ENCODE measurements at regions not wholly inside any gene's neighbourhood (a gene's known extent, or its start where the extent isn't known, plus 50 kb on each side); places are given as distances from the start of the nearest gene placed in this dataset.
"Not testable (repeated sequence)": the region's sequence is repeated elsewhere in the genome, so short reads cannot be mapped to it uniquely, and the experiment has no call there.

- DNase-seq (ENCODE audit: insufficient read length); FAIRE-seq: not testable (repeated sequence)
These were observed 3966.2 kb upstream of the OR11H1 start for GRCh38 chr22:11561744-11562143.

GRCh38 chr22:11568837-11569563 lies 3959.0 kb upstream of the OR11H1 start:
- FAIRE-seq: not testable (repeated sequence)

GRCh38 chr22:11569564-11569940 lies 3958.4 kb upstream of the OR11H1 start:
- not testable (repeated sequence) for DNase-seq (ENCODE audit: insufficient read length); FAIRE-seq

More at GRCh38 chr22:11568837-11569563, 3959.0 kb upstream of the OR11H1 start:
- DNase-seq (ENCODE audit: insufficient read length): not testable (repeated sequence)

GRCh38 chr22:11573154-11573553 lies 3954.8 kb upstream of the OR11H1 start:
- FAIRE-seq; DNase-seq (ENCODE audit: insufficient read length): not testable (repeated sequence)

GRCh38 chr22:11574231-11574630 lies 3953.8 kb upstream of the OR11H1 start:
- not testable (repeated sequence) for FAIRE-seq

GRCh38 chr22:11574659-11575058 lies 3953.3 kb upstream of the OR11H1 start:
- not testable (repeated sequence) for FAIRE-seq; DNase-seq (ENCODE audit: insufficient read length)

More at GRCh38 chr22:11574231-11574630, 3953.8 kb upstream of the OR11H1 start:
- DNase-seq (ENCODE audit: insufficient read length): not testable (repeated sequence)

- FAIRE-seq; DNase-seq (ENCODE audit: insufficient read length): not testable (repeated sequence)
These were observed 3951.3 kb upstream of the OR11H1 start for GRCh38 chr22:11576740-11577139.

- not testable (repeated sequence) for FAIRE-seq; DNase-seq (ENCODE audit: insufficient read length)
These were observed 3949.9 kb upstream of the OR11H1 start for GRCh38 chr22:11578115-11578514.

GRCh38 chr22:11578551-11578950 lies 3949.4 kb upstream of the OR11H1 start:
- FAIRE-seq; DNase-seq (ENCODE audit: insufficient read length): not testable (repeated sequence)

- DNase-seq (ENCODE audit: insufficient read length); FAIRE-seq: not testable (repeated sequence)
These were observed 3945.9 kb upstream of the OR11H1 start for GRCh38 chr22:11582048-11582447.

GRCh38 chr22:11584231-11584630 lies 3943.8 kb upstream of the OR11H1 start:
- not testable (repeated sequence) for DNase-seq (ENCODE audit: insufficient read length)

GRCh38 chr22:11594552-11594951 lies 3933.4 kb upstream of the OR11H1 start:
- FAIRE-seq; DNase-seq (ENCODE audit: insufficient read length): not testable (repeated sequence)

More at GRCh38 chr22:11584231-11584630, 3943.8 kb upstream of the OR11H1 start:
- FAIRE-seq: not testable (repeated sequence)

GRCh38 chr22:11597666-11598358 lies 3930.2 kb upstream of the OR11H1 start:
- not testable (repeated sequence) for FAIRE-seq; DNase-seq (ENCODE audit: insufficient read length)

- no peak for FAIRE-seq
- TF ChIP-seq POLR2AphosphoS5 (IDR thresholded peaks at IDR 0.05; ENCODE audit: low read depth, low read length) (no peak), POLR2A (IDR thresholded peaks at IDR 0.05; ENCODE audit: low read depth, low read length) (no peak), TAF1 (IDR thresholded peaks at IDR 0.05; ENCODE audit: borderline replicate concordance, low read depth, low read length) (no peak)
- DNase-seq (ENCODE audit: insufficient read length): no peak
These were observed 3929.2 kb upstream of the OR11H1 start for GRCh38 chr22:11598492-11599440.

- not testable (repeated sequence) for DNase-seq (ENCODE audit: insufficient read length)
These were observed 3928.5 kb upstream of the OR11H1 start for GRCh38 chr22:11599456-11599855.

GRCh38 chr22:11600161-11600560 lies 3927.8 kb upstream of the OR11H1 start:
- not testable (repeated sequence) for FAIRE-seq; DNase-seq (ENCODE audit: insufficient read length)

More at GRCh38 chr22:11599456-11599855, 3928.5 kb upstream of the OR11H1 start:
- FAIRE-seq: not testable (repeated sequence)

- FAIRE-seq; DNase-seq (ENCODE audit: insufficient read length): not testable (repeated sequence)
These were observed 3926.8 kb upstream of the OR11H1 start for GRCh38 chr22:11600896-11601890.
